SU-DHL-6 (cell line): ENCODE measurements at regions not wholly inside any gene's neighbourhood (a gene's known extent, or its start where the extent isn't known, plus 50 kb on each side); places are given as distances from the start of the nearest gene placed in this dataset.

Source experiments
- H2AFZ ChIP-seq: fragments of 200-600 bp; sonication (generic); 2 replicates; pipeline ENCODE4 v1.6.1; 2014; ENCODE audit warnings: low read depth, mild to moderate bottlenecking, moderate library complexity, mixed read lengths, antibody characterized with exemption, low read length; ENCODE audit not compliant: severe bottlenecking
- H3F3A ChIP-seq: fragments of 200-600 bp; shearing (Covaris generic); 2 replicates; pipeline ENCODE4 v1.6.0; 2016; ENCODE audit warnings: antibody characterized with exemption, mild to moderate bottlenecking; ENCODE audit not compliant: insufficient read depth
- H3K27ac ChIP-seq: fragments of 200-600 bp; sonication (generic); 2 replicates; pipeline ENCODE4 v1.5.1; 2016; ENCODE audit warnings: low read depth, mild to moderate bottlenecking, low read length, moderate library complexity, mixed read lengths
- H3K27me3 ChIP-seq: fragments of 200-600 bp; sonication (generic), shearing (Covaris generic); 2 replicates; pipeline ENCODE4 v1.6.0; 2014; ENCODE audit warnings: mild to moderate bottlenecking, low read length
- H3K36me3 ChIP-seq: fragments of 200-600 bp; sonication (generic); 2 replicates; pipeline ENCODE4 v1.6.1; 2014; ENCODE audit warnings: mild to moderate bottlenecking, low read length, mixed read lengths
- H3K4me2 ChIP-seq: fragments of 300-600, 200-600 bp; shearing (Covaris generic), sonication (generic); 2 replicates; pipeline ENCODE4 v1.6.0; 2014; ENCODE audit warnings: low read length, low read depth, mild to moderate bottlenecking; ENCODE audit not compliant: poor library complexity, severe bottlenecking
- H3K4me3 ChIP-seq: fragments of 200-600 bp; sonication (generic); 2 replicates; pipeline ENCODE4 v1.5.1; 2014; ENCODE audit warnings: antibody characterized with exemption, low read length, mild to moderate bottlenecking, mixed read lengths; ENCODE audit not compliant: insufficient read depth, poor library complexity, severe bottlenecking
- H3K79me2 ChIP-seq: fragments of 200-600 bp; sonication (generic); 2 replicates; pipeline ENCODE4 v1.6.1; 2014; ENCODE audit warnings: mild to moderate bottlenecking, low read length, moderate library complexity; ENCODE audit not compliant: insufficient read depth
- H3K9ac ChIP-seq: fragments of 200-600 bp; sonication (generic); 2 replicates; pipeline ENCODE4 v1.7.0; 2014; ENCODE audit warnings: mild to moderate bottlenecking, low read length
- H3K9me2 ChIP-seq: fragments of 200-600 bp; sonication (generic); replicated peaks from 2 replicates; pipeline ENCODE4 v1.6.1; 2014; ENCODE audit warnings: low read length; ENCODE audit not compliant: insufficient read depth
- H3K9me3 ChIP-seq: fragments of 200-600 bp; sonication (generic); 2 replicates; pipeline ENCODE4 v1.6.1; 2014; ENCODE audit warnings: low read length, mixed read lengths; ENCODE audit not compliant: insufficient read depth
- H4K20me1 ChIP-seq: fragments of 200-600 bp; sonication (generic); 2 replicates; pipeline ENCODE4 v1.6.1; 2014; ENCODE audit warnings: low read depth, mild to moderate bottlenecking, antibody characterized with exemption, low read length, moderate library complexity, mixed read lengths
- CTCF ChIP-seq: fragments of 200-600 bp; sonication (generic); IDR thresholded peaks from one replicate; pipeline ENCODE4 v1.5.1; 2017; ENCODE audit warnings: antibody characterized with exemption, mild to moderate bottlenecking, low read length, moderate library complexity; ENCODE audit not compliant: insufficient read depth, poor library complexity, severe bottlenecking
- EZH2phosphoT487 ChIP-seq: fragments of 200-600 bp; sonication (generic), shearing (Covaris generic); conservative IDR thresholded peaks from 2 replicates; pipeline ENCODE4 v1.6.1; 2018; ENCODE audit warnings: mild to moderate bottlenecking, antibody characterized with exemption, low read length, moderate library complexity, mixed read lengths

GRCh38 chr7:130881799-130882141, 147.8 kb upstream of the KLF14 start:
- no peak overlapping the region for H3K9ac ChIP-seq
- no peaks in the 10 kb centered on the region for H3F3A ChIP-seq
- no peaks in the 10 kb centered on the region for H3K9me3 ChIP-seq
- H3K4me2 ChIP-seq: no peak overlapping the region
- H2AFZ ChIP-seq: no peak overlapping the region
- no peak for TF ChIP-seq EZH2phosphoT487
- no peak for TF ChIP-seq CTCF
- no peaks in the 10 kb centered on the region for H3K27me3 ChIP-seq
- H3K27ac ChIP-seq: no peak overlapping the region
- no peak overlapping the region for H3K4me3 ChIP-seq
- H3K79me2 ChIP-seq: no peaks in the 10 kb centered on the region
- H3K9me2 ChIP-seq: no peaks in the 10 kb centered on the region
- no peaks in the 10 kb centered on the region for H3K36me3 ChIP-seq
- no peaks in the 10 kb centered on the region for H4K20me1 ChIP-seq

- no peaks in the 10 kb centered on the region for H4K20me1 ChIP-seq
- no peak overlapping the region for H3K27ac ChIP-seq
- no peak for TF ChIP-seq EZH2phosphoT487
- no peak overlapping the region for H3K4me2 ChIP-seq
- H3K9me3 ChIP-seq: no peaks in the 10 kb centered on the region
- H2AFZ ChIP-seq: no peak overlapping the region
- H3F3A ChIP-seq: no peaks in the 10 kb centered on the region
- no peaks in the 10 kb centered on the region for H3K9me2 ChIP-seq
- no peak overlapping the region for H3K4me3 ChIP-seq
- no peaks in the 10 kb centered on the region for H3K36me3 ChIP-seq
- H3K79me2 ChIP-seq: no peaks in the 10 kb centered on the region
- H3K9ac ChIP-seq: no peak overlapping the region
- H3K27me3 ChIP-seq: no peaks in the 10 kb centered on the region
These were observed 148.4 kb upstream of the KLF14 start for GRCh38 chr7:130882396-130882795.

- H3K79me2 ChIP-seq: no peaks in the 10 kb centered on the region
- H3F3A ChIP-seq: no peaks in the 10 kb centered on the region
- H3K4me2 ChIP-seq: no peak overlapping the region
- no peaks in the 10 kb centered on the region for H3K27me3 ChIP-seq
- no peaks in the 10 kb centered on the region for H3K9me3 ChIP-seq
- no peaks in the 10 kb centered on the region for H4K20me1 ChIP-seq
- H3K4me3 ChIP-seq: no peak overlapping the region
- no peaks in the 10 kb centered on the region for H3K36me3 ChIP-seq
- TF ChIP-seq EZH2phosphoT487 (no peak), CTCF (no peak)
- no peak overlapping the region for H2AFZ ChIP-seq
- H3K9me2 ChIP-seq: no peaks in the 10 kb centered on the region
- H3K9ac ChIP-seq: no peak overlapping the region
- H3K27ac ChIP-seq: no peak overlapping the region
These were observed 149.9 kb upstream of the KLF14 start for GRCh38 chr7:130883928-130884327.

GRCh38 chr7:130884437-130885417, 150.7 kb upstream of the KLF14 start:
- Histone ChIP-seq H2AFZ (no peak overlapping the region), H3K36me3 (no peaks in the 10 kb centered on the region), H3K9ac (no peak overlapping the region), H3F3A (no peaks in the 10 kb centered on the region), H3K4me2 (no peak overlapping the region), H3K27ac (no peak overlapping the region), H3K9me3 (no peaks in the 10 kb centered on the region), H3K27me3 (no peaks in the 10 kb centered on the region), H3K9me2 (no peaks in the 10 kb centered on the region), H3K4me3 (no peak overlapping the region), H4K20me1 (no peaks in the 10 kb centered on the region), H3K79me2 (no peaks in the 10 kb centered on the region)
- TF ChIP-seq CTCF (no peak), EZH2phosphoT487 (no peak)
